Endothelial cell (in vitro differentiated cells): ENCODE measurements at regions not wholly inside any gene's neighbourhood (a gene's known extent, or its start where the extent isn't known, plus 50 kb on each side); places are given as distances from the start of the nearest gene placed in this dataset.

Experiments used
- DNase-seq: peaks from one replicate; pipeline ENCODE4 v3.0.0; 2021; ENCODE audit warnings: low spot score
- H3K27ac Mint-ChIP-seq: one replicate; pipeline ENCODE4 v1.8.0; 2021; ENCODE audit warnings: mixed read lengths, inconsistent platforms; ENCODE audit not compliant: unreplicated experiment
- H3K27me3 Mint-ChIP-seq: one replicate; pipeline ENCODE4 v1.8.0; 2021; ENCODE audit warnings: mild to moderate bottlenecking, moderate library complexity, mixed read lengths, inconsistent platforms; ENCODE audit not compliant: unreplicated experiment
- H3K36me3 Mint-ChIP-seq: one replicate; pipeline ENCODE4 v1.8.0; 2021; ENCODE audit warnings: mild to moderate bottlenecking, low read depth, mixed read lengths, inconsistent platforms; ENCODE audit not compliant: unreplicated experiment
- H3K4me1 Mint-ChIP-seq: one replicate; pipeline ENCODE4 v1.8.0; 2021; ENCODE audit warnings: mild to moderate bottlenecking, mixed read lengths, inconsistent platforms; ENCODE audit not compliant: unreplicated experiment
- H3K4me3 Mint-ChIP-seq: one replicate; pipeline ENCODE4 v1.8.0; 2021; ENCODE audit warnings: mild to moderate bottlenecking, mixed read lengths, inconsistent platforms; ENCODE audit not compliant: unreplicated experiment
- H3K9me3 Mint-ChIP-seq: one replicate; pipeline ENCODE4 v1.8.0; 2021; ENCODE audit warnings: mixed read lengths, inconsistent platforms; ENCODE audit not compliant: unreplicated experiment
- CTCF ChIP-seq: fragments of 200-600 bp; sonication (generic); IDR thresholded peaks from one replicate; pipeline ENCODE4 v1.5.0; 2021; ENCODE audit warnings: antibody characterized with exemption; ENCODE audit not compliant: unreplicated experiment

- Mint-ChIP-seq H3K4me1 (no peaks in the 10 kb centered on the region), H3K27ac (no peak overlapping the region), H3K9me3 (no peaks in the 10 kb centered on the region), H3K4me3 (no peak overlapping the region), H3K27me3 (no peaks in the 10 kb centered on the region), H3K36me3 (no peaks in the 10 kb centered on the region)
- TF ChIP-seq CTCF = no peak
- no peak for DNase-seq
Measured at GRCh38 chr10:44083719-44084400, 301.0 kb downstream of the CXCL12 start.

- H3K27me3 Mint-ChIP-seq = no peaks in the 10 kb centered on the region
- no peak for TF ChIP-seq CTCF
Measured at GRCh38 chr10:44071479-44071878, 313.4 kb downstream of the CXCL12 start.

GRCh38 chr10:44070282-44070681 is 314.6 kb downstream of the CXCL12 start:
- H3K9me3 Mint-ChIP-seq = no peaks in the 10 kb centered on the region
- H3K36me3 Mint-ChIP-seq = no peaks in the 10 kb centered on the region
- H3K4me3 Mint-ChIP-seq = no peak overlapping the region
- no peak for TF ChIP-seq CTCF
- no peaks in the 10 kb centered on the region for H3K4me1 Mint-ChIP-seq
- DNase-seq = no peak
- H3K27me3 Mint-ChIP-seq = peaks cover 2% of the 10 kb centered on the region
- H3K27ac Mint-ChIP-seq = no peak overlapping the region

More at GRCh38 chr10:44071479-44071878, 313.4 kb downstream of the CXCL12 start:
- DNase-seq = no peak
- no peak overlapping the region for H3K27ac Mint-ChIP-seq
- H3K36me3 Mint-ChIP-seq = no peaks in the 10 kb centered on the region
- H3K9me3 Mint-ChIP-seq = no peaks in the 10 kb centered on the region
- H3K4me3 Mint-ChIP-seq = no peak overlapping the region
- no peaks in the 10 kb centered on the region for H3K4me1 Mint-ChIP-seq

- Mint-ChIP-seq H3K4me1 (no peaks in the 10 kb centered on the region), H3K27ac (no peak overlapping the region), H3K36me3 (no peaks in the 10 kb centered on the region), H3K4me3 (no peak overlapping the region), H3K27me3 (peaks cover 2% of the 10 kb centered on the region), H3K9me3 (no peaks in the 10 kb centered on the region)
- DNase-seq = no peak
- TF ChIP-seq CTCF = no peak
Measured at GRCh38 chr10:44069573-44069972, 315.3 kb downstream of the CXCL12 start.

- Mint-ChIP-seq H3K4me1 (no peaks in the 10 kb centered on the region), H3K4me3 (no peak overlapping the region), H3K36me3 (no peaks in the 10 kb centered on the region), H3K27ac (no peak overlapping the region), H3K9me3 (no peaks in the 10 kb centered on the region), H3K27me3 (peaks cover 4% of the 10 kb centered on the region)
- DNase-seq = no peak
- no peak for TF ChIP-seq CTCF
Measured at GRCh38 chr10:44068716-44069482, 316.0 kb downstream of the CXCL12 start.
